ENCODE measurements at regions not wholly inside any gene's neighbourhood (a gene's known extent, or its start where the extent isn't known, plus 50 kb on each side); places are given as distances from the start of the nearest gene placed in this dataset.
"Not testable (repeated sequence)": the region's sequence is repeated elsewhere in the genome, so short reads cannot be mapped to it uniquely, and the experiment has no call there.

GRCh38 chr1:109857702-109858101, 52.9 kb upstream of the CSF1 start:
- DNase-seq (ENCODE audit: low read depth, low spot score); H3K4me2 ChIP-seq (ENCODE audit: low read length); H3K79me2 ChIP-seq (ENCODE audit: insufficient read depth, low read length); CTCF ChIA-PET; H3K4me3 ChIP-seq (replicated peaks in 1 of 2; ENCODE audit: low read depth in 1 of 2, low read length in 2 of 2); H4K20me1 ChIP-seq (ENCODE audit: insufficient read depth); ATAC-seq; H3K36me3 ChIP-seq (ENCODE audit: control insufficient read depth in 1 of 2, insufficient read depth in 2 of 2, low read length in 2 of 2); POLR2A ChIA-PET; H3K27me3 ChIP-seq (ENCODE audit: insufficient read depth, low read length); H3K4me1 ChIP-seq (ENCODE audit: control insufficient read depth in 1 of 2, insufficient read depth in 2 of 2, low read length in 2 of 2); H3K9me2 ChIP-seq (ENCODE audit: insufficient read depth); RAD21 ChIA-PET (ENCODE audit: low non-redundant PET in 1 of 2, low total read pairs in 2 of 2, uncharacterized antibody in 2 of 2, unreplicated experiment in 2 of 2); BruUV-seq (replicated peaks); H3K27ac ChIP-seq (ENCODE audit: low read depth, low read length); H2AFZ ChIP-seq (ENCODE audit: low read depth, low read length, poor library complexity, severe bottlenecking); H3K9ac ChIP-seq (ENCODE audit: low read length); intact Hi-C loops (cut with micrococcal nuclease); H3K9me3 ChIP-seq (ENCODE audit: control insufficient read depth in 1 of 2, insufficient read depth in 1 of 2, low read depth in 1 of 2, low read length in 2 of 2): not testable (repeated sequence)

GRCh38 chr1:109855986-109856385, 54.7 kb upstream of the CSF1 start:
- intact Hi-C loops (cut with micrococcal nuclease) = not testable (repeated sequence)

GRCh38 chr1:109853972-109854371, 56.7 kb upstream of the CSF1 start:
- H3K9ac ChIP-seq (ENCODE audit: low read length); POLR2A ChIA-PET; H4K20me1 ChIP-seq (ENCODE audit: insufficient read depth); H3K36me3 ChIP-seq (ENCODE audit: control insufficient read depth in 1 of 2, insufficient read depth in 2 of 2, low read length in 2 of 2); RAD21 ChIA-PET (ENCODE audit: low non-redundant PET in 1 of 2, low total read pairs in 2 of 2, uncharacterized antibody in 2 of 2, unreplicated experiment in 2 of 2); H3K27ac ChIP-seq (ENCODE audit: low read depth, low read length); H3K9me2 ChIP-seq (ENCODE audit: insufficient read depth); DNase-seq (ENCODE audit: low read depth, low spot score); CTCF ChIA-PET; H3K4me2 ChIP-seq (ENCODE audit: low read length); H3K27me3 ChIP-seq (ENCODE audit: insufficient read depth, low read length); H2AFZ ChIP-seq (ENCODE audit: low read depth, low read length, poor library complexity, severe bottlenecking); H3K79me2 ChIP-seq (ENCODE audit: insufficient read depth, low read length); H3K4me3 ChIP-seq (replicated peaks in 1 of 2; ENCODE audit: low read depth in 1 of 2, low read length in 2 of 2); H3K4me1 ChIP-seq (ENCODE audit: control insufficient read depth in 1 of 2, insufficient read depth in 2 of 2, low read length in 2 of 2); H3K9me3 ChIP-seq (ENCODE audit: control insufficient read depth in 1 of 2, insufficient read depth in 1 of 2, low read depth in 1 of 2, low read length in 2 of 2); ATAC-seq; intact Hi-C loops (cut with micrococcal nuclease); BruUV-seq (replicated peaks): not testable (repeated sequence)

More at GRCh38 chr1:109855986-109856385, 54.7 kb upstream of the CSF1 start:
- H3K27me3 ChIP-seq (ENCODE audit: insufficient read depth, low read length); H3K4me1 ChIP-seq (ENCODE audit: control insufficient read depth in 1 of 2, insufficient read depth in 2 of 2, low read length in 2 of 2); CTCF ChIA-PET; H3K9ac ChIP-seq (ENCODE audit: low read length); H3K4me3 ChIP-seq (replicated peaks in 1 of 2; ENCODE audit: low read depth in 1 of 2, low read length in 2 of 2); H2AFZ ChIP-seq (ENCODE audit: low read depth, low read length, poor library complexity, severe bottlenecking); H3K4me2 ChIP-seq (ENCODE audit: low read length); DNase-seq (ENCODE audit: low read depth, low spot score); RAD21 ChIA-PET (ENCODE audit: low non-redundant PET in 1 of 2, low total read pairs in 2 of 2, uncharacterized antibody in 2 of 2, unreplicated experiment in 2 of 2); H3K27ac ChIP-seq (ENCODE audit: low read depth, low read length); H3K9me3 ChIP-seq (ENCODE audit: control insufficient read depth in 1 of 2, insufficient read depth in 1 of 2, low read depth in 1 of 2, low read length in 2 of 2); H3K36me3 ChIP-seq (ENCODE audit: control insufficient read depth in 1 of 2, insufficient read depth in 2 of 2, low read length in 2 of 2); H3K79me2 ChIP-seq (ENCODE audit: insufficient read depth, low read length); ATAC-seq; H3K9me2 ChIP-seq (ENCODE audit: insufficient read depth); POLR2A ChIA-PET; BruUV-seq (replicated peaks); H4K20me1 ChIP-seq (ENCODE audit: insufficient read depth): not testable (repeated sequence)

DNA sequence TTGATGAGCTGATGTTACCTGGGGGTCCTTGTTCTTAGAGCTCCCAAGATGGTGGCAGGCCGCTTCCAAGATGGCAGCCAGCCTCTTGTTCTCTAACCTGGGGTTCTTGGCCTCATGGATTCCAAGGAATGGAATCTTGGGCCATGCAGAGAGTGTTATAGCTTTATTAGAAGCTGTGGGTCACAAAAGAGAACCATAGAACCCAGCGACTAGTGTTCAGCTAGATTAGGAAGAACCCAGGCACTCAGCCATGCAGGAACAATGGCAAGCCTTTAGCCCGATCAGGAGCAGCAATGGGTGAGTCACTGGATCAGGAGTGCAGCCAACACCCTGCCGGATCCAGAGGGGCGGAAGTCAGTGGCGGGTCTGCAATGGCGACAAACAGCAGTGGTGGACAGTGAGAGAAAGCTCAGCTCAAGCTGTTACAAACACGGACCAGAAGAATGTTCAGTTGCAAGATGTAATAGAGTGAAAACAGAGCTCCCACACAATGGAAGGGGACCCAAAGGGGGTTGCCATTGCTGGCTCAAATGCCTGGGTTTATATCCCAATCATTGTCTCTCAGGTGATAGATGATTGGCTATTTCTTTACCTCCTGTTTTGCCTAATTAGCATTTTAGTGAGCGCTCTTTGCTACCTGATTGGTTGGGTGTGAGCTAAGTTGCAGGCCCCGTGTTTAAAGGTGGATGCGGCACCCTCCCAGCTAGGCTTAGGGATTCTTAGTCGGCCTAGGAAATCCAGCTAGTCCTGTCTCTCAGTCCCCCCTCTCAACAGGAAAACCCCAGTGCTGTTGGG, 58.2 kb upstream of the CSF1 start:
- DNase-seq (ENCODE audit: low read depth, low spot score); H3K27me3 ChIP-seq (ENCODE audit: insufficient read depth, low read length); H3K4me3 ChIP-seq (replicated peaks in 1 of 2; ENCODE audit: low read depth in 1 of 2, low read length in 2 of 2); POLR2A ChIA-PET; H4K20me1 ChIP-seq (ENCODE audit: insufficient read depth); intact Hi-C loops (cut with micrococcal nuclease); H3K4me2 ChIP-seq (ENCODE audit: low read length); H3K79me2 ChIP-seq (ENCODE audit: insufficient read depth, low read length); H3K27ac ChIP-seq (ENCODE audit: low read depth, low read length); H2AFZ ChIP-seq (ENCODE audit: low read depth, low read length, poor library complexity, severe bottlenecking); H3K36me3 ChIP-seq (ENCODE audit: control insufficient read depth in 1 of 2, insufficient read depth in 2 of 2, low read length in 2 of 2); H3K9me3 ChIP-seq (ENCODE audit: control insufficient read depth in 1 of 2, insufficient read depth in 1 of 2, low read depth in 1 of 2, low read length in 2 of 2); RAD21 ChIA-PET (ENCODE audit: low non-redundant PET in 1 of 2, low total read pairs in 2 of 2, uncharacterized antibody in 2 of 2, unreplicated experiment in 2 of 2); H3K9me2 ChIP-seq (ENCODE audit: insufficient read depth); ATAC-seq; H3K9ac ChIP-seq (ENCODE audit: low read length); CTCF ChIA-PET; BruUV-seq (replicated peaks): not testable (repeated sequence)
- H3K4me1 ChIP-seq (ENCODE audit: control insufficient read depth in 1 of 2, insufficient read depth in 2 of 2, low read length in 2 of 2) = peaks cover 0 to 10% of the 10 kb centered on the region in 2 experiments; a peak in 2 of 4 replicates

Measured in HCT116 (cell line).